ENCODE measurements at regions not wholly inside any gene's neighbourhood (a gene's known extent, or its start where the extent isn't known, plus 50 kb on each side); places are given as distances from the start of the nearest gene placed in this dataset.

DNA sequence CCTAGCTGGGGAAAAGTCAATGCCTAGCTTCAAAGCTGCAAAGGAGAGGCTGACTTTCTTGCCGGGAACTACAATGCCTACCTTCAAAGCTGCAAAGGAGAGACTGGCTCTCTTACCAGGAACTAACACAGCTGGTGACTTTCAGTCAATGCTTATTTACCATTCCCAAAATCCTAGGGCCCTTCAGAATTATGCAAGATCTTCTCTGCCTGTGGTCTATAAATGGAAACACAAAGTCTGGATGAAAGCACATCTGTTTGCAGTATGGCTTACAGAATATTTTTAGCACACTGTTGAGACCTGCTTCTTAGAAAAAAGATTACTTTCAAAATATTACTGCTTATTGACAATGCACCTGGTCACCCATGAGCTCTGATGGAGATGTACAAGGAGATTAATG lies 259.4 kb downstream of the PLK2 start:
- H3K9me2 ChIP-seq = no peaks in the 10 kb centered on the region
- no peaks in the 10 kb centered on the region for H3K9me3 ChIP-seq
- H3K4me2 ChIP-seq = no peak overlapping the region
- POLR2A ChIA-PET = no interaction called here
- H2AFZ ChIP-seq (ENCODE audit: low read depth) = no peak overlapping the region
- WGBS (ENCODE audit: low lambda C conversion rate) = 80% methylated on average over 1 of the region's 1 CpG
- TF ChIP-seq RFX5 (IDR thresholded peaks at IDR 0.05; ENCODE audit: low read length) (no peak), SMC3 (IDR thresholded peaks at IDR 0.05; ENCODE audit: low read depth, low read length) (no peak), JUND (IDR thresholded peaks at IDR 0.05) (no peak), TEAD4 (IDR thresholded peaks at IDR 0.05; ENCODE audit: borderline replicate concordance, insufficient read depth) (no peak)
- H3K36me3 ChIP-seq (replicated peaks in 1 of 2; ENCODE audit: control insufficient read depth in 1 of 2, insufficient read depth in 2 of 2, low read length in 1 of 2) = no peaks in the 10 kb centered on the region
- no peak for DNase-seq
- H3K79me2 ChIP-seq (ENCODE audit: insufficient read depth) = no peaks in the 10 kb centered on the region
- no peak overlapping the region for H3K27ac ChIP-seq (ENCODE audit: low read depth in 2 of 2, low read length in 1 of 2)
- no peaks in the 10 kb centered on the region; a peak in 1 of 4 replicates for H3K4me1 ChIP-seq (ENCODE audit: control insufficient read depth in 1 of 2, insufficient read depth in 2 of 2, low read depth in 1 of 2, low read length in 1 of 2)
- H3K4me3 ChIP-seq (ENCODE audit: low read depth in 2 of 2, low read length in 1 of 2) = no peak overlapping the region
- no peaks in the 10 kb centered on the region for H3F3A ChIP-seq (replicated peaks; ENCODE audit: insufficient read depth)
- H4K20me1 ChIP-seq (ENCODE audit: insufficient read depth) = no peaks in the 10 kb centered on the region
- CTCF ChIA-PET = no interaction called here
- H3K27me3 ChIP-seq (ENCODE audit: insufficient read depth) = no peaks in the 10 kb centered on the region
- H3K9ac ChIP-seq = no peak overlapping the region

DNA sequence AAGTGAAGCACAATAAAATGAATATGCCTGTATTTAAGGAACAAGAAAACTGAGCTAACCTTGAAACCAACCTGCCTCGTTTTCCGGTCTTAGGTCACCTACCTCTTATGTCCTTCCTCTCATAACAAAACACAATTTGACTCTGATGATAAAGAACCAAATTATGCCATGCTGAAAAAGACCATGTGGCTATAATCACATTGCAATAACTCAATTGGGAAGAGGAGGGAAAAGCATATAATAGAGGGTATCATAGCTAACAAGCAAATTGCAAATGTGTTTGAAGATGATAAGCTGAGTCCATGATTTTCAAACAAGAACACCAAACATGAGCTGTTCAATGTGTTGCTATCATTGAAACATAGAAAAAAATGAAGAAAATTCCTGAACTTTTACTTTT lies 260.8 kb downstream of the PLK2 start:
- Histone ChIP-seq H3K27me3 (ENCODE audit: insufficient read depth) (no peaks in the 10 kb centered on the region), H3K27ac (ENCODE audit: low read depth in 2 of 2, low read length in 1 of 2) (no peak overlapping the region), H3K9me2 (no peaks in the 10 kb centered on the region), H2AFZ (ENCODE audit: low read depth) (no peak overlapping the region), H3K4me1 (ENCODE audit: control insufficient read depth in 1 of 2, insufficient read depth in 2 of 2, low read depth in 1 of 2, low read length in 1 of 2) (no peaks in the 10 kb centered on the region; a peak in 1 of 4 replicates), H3K9ac (no peak overlapping the region), H3K79me2 (ENCODE audit: insufficient read depth) (no peaks in the 10 kb centered on the region), H4K20me1 (ENCODE audit: insufficient read depth) (no peaks in the 10 kb centered on the region), H3K4me2 (no peak overlapping the region), H3K4me3 (ENCODE audit: low read depth in 2 of 2, low read length in 1 of 2) (no peak overlapping the region), H3K9me3 (no peaks in the 10 kb centered on the region), H3F3A (replicated peaks; ENCODE audit: insufficient read depth) (no peaks in the 10 kb centered on the region), H3K36me3 (replicated peaks in 1 of 2; ENCODE audit: control insufficient read depth in 1 of 2, insufficient read depth in 2 of 2, low read length in 1 of 2) (no peaks in the 10 kb centered on the region)
- POLR2A ChIA-PET = no interaction called here
- CTCF ChIA-PET = interaction anchor here (1.1 to 1.8 kb wide), 3 partner anchors 72 to 901 kb away, joined by 3 to 7 read pairs (median 3); no protein-coding TSS in a partner anchor
- TF ChIP-seq, protein P1, sequence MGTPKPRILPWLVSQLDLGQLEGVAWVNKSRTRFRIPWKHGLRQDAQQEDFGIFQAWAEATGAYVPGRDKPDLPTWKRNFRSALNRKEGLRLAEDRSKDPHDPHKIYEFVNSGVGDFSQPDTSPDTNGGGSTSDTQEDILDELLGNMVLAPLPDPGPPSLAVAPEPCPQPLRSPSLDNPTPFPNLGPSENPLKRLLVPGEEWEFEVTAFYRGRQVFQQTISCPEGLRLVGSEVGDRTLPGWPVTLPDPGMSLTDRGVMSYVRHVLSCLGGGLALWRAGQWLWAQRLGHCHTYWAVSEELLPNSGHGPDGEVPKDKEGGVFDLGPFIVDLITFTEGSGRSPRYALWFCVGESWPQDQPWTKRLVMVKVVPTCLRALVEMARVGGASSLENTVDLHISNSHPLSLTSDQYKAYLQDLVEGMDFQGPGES (IDR thresholded peaks at IDR 0.05; ENCODE audit: low read depth, low read length) = no peak
- TF ChIP-seq GATA2 (CRISPR knock-in tag; IDR thresholded peaks at IDR 0.05) (peak; percentile 95), RAD21 (IDR thresholded peaks at IDR 0.05; ENCODE audit: low read length) (no peak), CHD2 (IDR thresholded peaks at IDR 0.05; ENCODE audit: low read length, partially characterized antibody) (peak; percentile 67), TCF12 (IDR thresholded peaks at IDR 0.05) (peak; percentile 44), FOXJ3 (CRISPR knock-in tag; IDR thresholded peaks at IDR 0.05) (peak; percentile 65; the same call in 1 of the 2 replicates), RCOR1 (IDR thresholded peaks at IDR 0.05; ENCODE audit: low read length) (peak; percentile 97), EP300 (IDR thresholded peaks at IDR 0.05; ENCODE audit: borderline replicate concordance in 1 of 2, low read depth in 1 of 2, low read length in 1 of 2) (peak in 1 of 2 experiments; percentile 89; a peak in 2 of 4 replicates), POLR2AphosphoS5 (IDR thresholded peaks at IDR 0.05; ENCODE audit: low read depth, low read length) (peak; percentile 70)
- TF ChIP-seq, protein P2, sequence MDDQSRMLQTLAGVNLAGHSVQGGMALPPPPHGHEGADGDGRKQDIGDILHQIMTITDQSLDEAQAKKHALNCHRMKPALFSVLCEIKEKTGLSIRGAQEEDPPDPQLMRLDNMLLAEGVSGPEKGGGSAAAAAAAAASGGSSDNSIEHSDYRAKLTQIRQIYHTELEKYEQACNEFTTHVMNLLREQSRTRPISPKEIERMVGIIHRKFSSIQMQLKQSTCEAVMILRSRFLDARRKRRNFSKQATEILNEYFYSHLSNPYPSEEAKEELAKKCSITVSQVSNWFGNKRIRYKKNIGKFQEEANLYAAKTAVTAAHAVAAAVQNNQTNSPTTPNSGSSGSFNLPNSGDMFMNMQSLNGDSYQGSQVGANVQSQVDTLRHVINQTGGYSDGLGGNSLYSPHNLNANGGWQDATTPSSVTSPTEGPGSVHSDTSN (IDR thresholded peaks at IDR 0.05) = no peak
- WGBS (ENCODE audit: low lambda C conversion rate) = 79% methylated on average over 2 of the region's 2 CpGs
- DNase-seq = peak; percentile 30
